Testis (tissue), 2 donors: ENCODE measurements at regions not wholly inside any gene's neighbourhood (a gene's known extent, or its start where the extent isn't known, plus 50 kb on each side); places are given as distances from the start of the nearest gene placed in this dataset.

Source experiments
- CTCF ChIP-seq, 3 experiments: fragments of 450-650 bp in 2 of 3; fragments of 200-600 bp in 1 of 3; sonication (generic) in 1 of 3; IDR thresholded peaks; one replicate each; pipeline ENCODE4 v1.5.1; 2016 to 2019; ENCODE audit warnings: antibody characterized with exemption in 3 of 3, mild to moderate bottlenecking in 2 of 3, moderate library complexity in 1 of 3
- POLR2A ChIP-seq: fragments of 450-650 bp; IDR thresholded peaks from one replicate; pipeline ENCODE4 v1.6.1; 2017; ENCODE audit warnings: antibody characterized with exemption, mild to moderate bottlenecking, moderate library complexity

- TF ChIP-seq CTCF (IDR thresholded peaks at IDR 0.05), result no peak
- no peak for TF ChIP-seq POLR2A
Measured at GRCh38 chr5:163162645-163163044, 274.8 kb upstream of the CCNG1 start.
